GM23338 (cell line): ENCODE measurements at regions not wholly inside any gene's neighbourhood (a gene's known extent, or its start where the extent isn't known, plus 50 kb on each side); places are given as distances from the start of the nearest gene placed in this dataset.

Source experiments
- ATAC-seq: fragments of 200-7000 bp; cut with Tn5 transposase; 3 replicates; pipeline ENCODE4 v1.9.1; 2020
- DNase-seq: peaks from one replicate; pipeline ENCODE4 v3.0.0-alpha.2; 2015; ENCODE audit warnings: low spot score
- H2AFZ ChIP-seq: fragments of 200-600 bp; sonication (generic); 2 replicates; pipeline ENCODE4 v1.8.0; 2016; ENCODE audit warnings: antibody characterized with exemption, mild to moderate bottlenecking, moderate library complexity
- H3F3A ChIP-seq: fragments of 200-600 bp; sonication (generic); replicated peaks from 2 replicates; pipeline ENCODE4 v1.8.0; 2017; ENCODE audit warnings: antibody characterized with exemption, mixed run types, low read depth
- H3K27ac ChIP-seq: fragments of 200-600 bp; sonication (generic); 2 replicates; pipeline ENCODE4 v1.6.1; 2016; ENCODE audit warnings: low read depth
- H3K27me3 ChIP-seq: fragments of 200-600 bp; sonication (generic); 2 replicates; pipeline ENCODE4 v1.8.0; 2016; ENCODE audit warnings: mild to moderate bottlenecking, mixed run types, moderate library complexity; ENCODE audit not compliant: insufficient read depth
- H3K36me3 ChIP-seq: fragments of 200-600 bp; sonication (generic); 2 replicates; pipeline ENCODE4 v1.8.0; 2016; ENCODE audit warnings: mild to moderate bottlenecking; ENCODE audit not compliant: insufficient read depth
- H3K4me1 ChIP-seq: fragments of 200-600 bp; sonication (generic); 2 replicates; pipeline ENCODE4 v1.8.0; 2016; ENCODE audit warnings: mild to moderate bottlenecking, moderate library complexity; ENCODE audit not compliant: insufficient read depth
- H3K4me2 ChIP-seq: fragments of 200-600 bp; sonication (generic); 2 replicates; pipeline ENCODE4 v1.7.1; 2017; ENCODE audit warnings: mixed run types
- H3K4me3 ChIP-seq: fragments of 200-600 bp; sonication (generic); 2 replicates; pipeline ENCODE4 v1.6.1; 2016; ENCODE audit warnings: mixed run types
- H3K79me2 ChIP-seq: fragments of 200-600 bp; sonication (generic); replicated peaks from 2 replicates; pipeline ENCODE4 v1.8.0; 2017; ENCODE audit warnings: mild to moderate bottlenecking; ENCODE audit not compliant: insufficient read depth
- H3K9me2 ChIP-seq: fragments of 200-600 bp; sonication (generic); 2 replicates; pipeline ENCODE4 v1.8.0; 2017; ENCODE audit not compliant: insufficient read depth
- H4K20me1 ChIP-seq: fragments of 200-600 bp; sonication (generic); replicated peaks from 2 replicates; pipeline ENCODE4 v1.8.0; 2017; ENCODE audit warnings: mild to moderate bottlenecking; ENCODE audit not compliant: insufficient read depth
- H3K27ac Mint-ChIP-seq: 2 replicates; pipeline ENCODE4 v1.8.0; 2020; ENCODE audit warnings: inconsistent platforms, mild to moderate bottlenecking, moderate library complexity, mixed read lengths
- H3K27me3 Mint-ChIP-seq: 3 replicates; pipeline ENCODE4 v1.8.0; 2022; ENCODE audit warnings: low read depth, mild to moderate bottlenecking, moderate library complexity, mixed read lengths, inconsistent platforms; ENCODE audit not compliant: insufficient read depth, poor library complexity
- H3K36me3 Mint-ChIP-seq: 3 replicates; pipeline ENCODE4 v1.8.0; 2021; ENCODE audit warnings: low read depth, mild to moderate bottlenecking, inconsistent platforms, moderate library complexity, mixed read lengths
- H3K4me1 Mint-ChIP-seq: 3 replicates; pipeline ENCODE4 v1.8.0; 2020; ENCODE audit warnings: mild to moderate bottlenecking, inconsistent platforms, mixed read lengths
- H3K4me3 Mint-ChIP-seq: 3 replicates; pipeline ENCODE4 v1.8.0; 2021; ENCODE audit warnings: moderate library complexity, mild to moderate bottlenecking, inconsistent platforms, mixed read lengths
- H3K9me3 Mint-ChIP-seq: 3 replicates; pipeline ENCODE4 v1.8.0; 2020; ENCODE audit warnings: moderate library complexity, mild to moderate bottlenecking, inconsistent platforms, mixed read lengths
- POLR2AphosphoS5 ChIP-seq: IDR thresholded peaks from 2 replicates; pipeline ENCODE4 v1.6.1; 2016; ENCODE audit warnings: antibody characterized with exemption, low read depth
- ZNF114 ChIP-seq: fragments of 250-450 bp; sonication (Bioruptor Pico); IDR thresholded peaks from 2 replicates; pipeline ENCODE4 v1.5.0; 2020; ENCODE audit warnings: mild to moderate bottlenecking, moderate library complexity
- TF ChIP-seq, protein P1 (sequence below): fragments of 250-450 bp; sonication (Bioruptor Pico); IDR thresholded peaks from 2 replicates; pipeline ENCODE4 v1.5.0; 2020; ENCODE audit warnings: mild to moderate bottlenecking, moderate library complexity
- TF ChIP-seq, protein P2 (sequence below), 2 experiments: fragments of 200-600 bp in 1 of 2; sonication (generic) in 1 of 2; conservative IDR thresholded peaks; 2 replicates each; pipeline versions ENCODE4 v1.5.1 to v1.6.1; 2016 to 2017; ENCODE audit warnings: antibody characterized with exemption in 2 of 2, low read depth in 2 of 2, mild to moderate bottlenecking in 2 of 2, moderate library complexity in 1 of 2

DNA sequence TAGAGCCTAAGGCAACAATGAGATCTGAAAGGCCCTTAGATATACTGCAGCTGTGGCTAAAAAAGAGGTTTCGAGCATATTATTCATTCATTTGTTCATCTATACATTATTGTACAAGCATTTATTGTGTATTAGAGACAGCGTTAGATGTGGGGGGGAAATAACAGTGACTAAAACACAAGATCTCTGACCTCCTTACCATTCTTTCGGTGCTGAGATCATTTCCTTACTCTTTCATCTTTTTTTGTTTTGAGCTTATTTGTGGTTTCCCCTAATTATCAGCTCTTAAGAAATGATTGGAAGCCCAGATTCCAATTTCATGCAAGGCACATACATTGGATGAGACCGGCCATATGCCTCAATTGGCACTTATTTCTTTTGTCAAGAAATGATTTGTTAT, 113.2 kb downstream of the SEC61B start (continued):
- TF ChIP-seq, protein P1, sequence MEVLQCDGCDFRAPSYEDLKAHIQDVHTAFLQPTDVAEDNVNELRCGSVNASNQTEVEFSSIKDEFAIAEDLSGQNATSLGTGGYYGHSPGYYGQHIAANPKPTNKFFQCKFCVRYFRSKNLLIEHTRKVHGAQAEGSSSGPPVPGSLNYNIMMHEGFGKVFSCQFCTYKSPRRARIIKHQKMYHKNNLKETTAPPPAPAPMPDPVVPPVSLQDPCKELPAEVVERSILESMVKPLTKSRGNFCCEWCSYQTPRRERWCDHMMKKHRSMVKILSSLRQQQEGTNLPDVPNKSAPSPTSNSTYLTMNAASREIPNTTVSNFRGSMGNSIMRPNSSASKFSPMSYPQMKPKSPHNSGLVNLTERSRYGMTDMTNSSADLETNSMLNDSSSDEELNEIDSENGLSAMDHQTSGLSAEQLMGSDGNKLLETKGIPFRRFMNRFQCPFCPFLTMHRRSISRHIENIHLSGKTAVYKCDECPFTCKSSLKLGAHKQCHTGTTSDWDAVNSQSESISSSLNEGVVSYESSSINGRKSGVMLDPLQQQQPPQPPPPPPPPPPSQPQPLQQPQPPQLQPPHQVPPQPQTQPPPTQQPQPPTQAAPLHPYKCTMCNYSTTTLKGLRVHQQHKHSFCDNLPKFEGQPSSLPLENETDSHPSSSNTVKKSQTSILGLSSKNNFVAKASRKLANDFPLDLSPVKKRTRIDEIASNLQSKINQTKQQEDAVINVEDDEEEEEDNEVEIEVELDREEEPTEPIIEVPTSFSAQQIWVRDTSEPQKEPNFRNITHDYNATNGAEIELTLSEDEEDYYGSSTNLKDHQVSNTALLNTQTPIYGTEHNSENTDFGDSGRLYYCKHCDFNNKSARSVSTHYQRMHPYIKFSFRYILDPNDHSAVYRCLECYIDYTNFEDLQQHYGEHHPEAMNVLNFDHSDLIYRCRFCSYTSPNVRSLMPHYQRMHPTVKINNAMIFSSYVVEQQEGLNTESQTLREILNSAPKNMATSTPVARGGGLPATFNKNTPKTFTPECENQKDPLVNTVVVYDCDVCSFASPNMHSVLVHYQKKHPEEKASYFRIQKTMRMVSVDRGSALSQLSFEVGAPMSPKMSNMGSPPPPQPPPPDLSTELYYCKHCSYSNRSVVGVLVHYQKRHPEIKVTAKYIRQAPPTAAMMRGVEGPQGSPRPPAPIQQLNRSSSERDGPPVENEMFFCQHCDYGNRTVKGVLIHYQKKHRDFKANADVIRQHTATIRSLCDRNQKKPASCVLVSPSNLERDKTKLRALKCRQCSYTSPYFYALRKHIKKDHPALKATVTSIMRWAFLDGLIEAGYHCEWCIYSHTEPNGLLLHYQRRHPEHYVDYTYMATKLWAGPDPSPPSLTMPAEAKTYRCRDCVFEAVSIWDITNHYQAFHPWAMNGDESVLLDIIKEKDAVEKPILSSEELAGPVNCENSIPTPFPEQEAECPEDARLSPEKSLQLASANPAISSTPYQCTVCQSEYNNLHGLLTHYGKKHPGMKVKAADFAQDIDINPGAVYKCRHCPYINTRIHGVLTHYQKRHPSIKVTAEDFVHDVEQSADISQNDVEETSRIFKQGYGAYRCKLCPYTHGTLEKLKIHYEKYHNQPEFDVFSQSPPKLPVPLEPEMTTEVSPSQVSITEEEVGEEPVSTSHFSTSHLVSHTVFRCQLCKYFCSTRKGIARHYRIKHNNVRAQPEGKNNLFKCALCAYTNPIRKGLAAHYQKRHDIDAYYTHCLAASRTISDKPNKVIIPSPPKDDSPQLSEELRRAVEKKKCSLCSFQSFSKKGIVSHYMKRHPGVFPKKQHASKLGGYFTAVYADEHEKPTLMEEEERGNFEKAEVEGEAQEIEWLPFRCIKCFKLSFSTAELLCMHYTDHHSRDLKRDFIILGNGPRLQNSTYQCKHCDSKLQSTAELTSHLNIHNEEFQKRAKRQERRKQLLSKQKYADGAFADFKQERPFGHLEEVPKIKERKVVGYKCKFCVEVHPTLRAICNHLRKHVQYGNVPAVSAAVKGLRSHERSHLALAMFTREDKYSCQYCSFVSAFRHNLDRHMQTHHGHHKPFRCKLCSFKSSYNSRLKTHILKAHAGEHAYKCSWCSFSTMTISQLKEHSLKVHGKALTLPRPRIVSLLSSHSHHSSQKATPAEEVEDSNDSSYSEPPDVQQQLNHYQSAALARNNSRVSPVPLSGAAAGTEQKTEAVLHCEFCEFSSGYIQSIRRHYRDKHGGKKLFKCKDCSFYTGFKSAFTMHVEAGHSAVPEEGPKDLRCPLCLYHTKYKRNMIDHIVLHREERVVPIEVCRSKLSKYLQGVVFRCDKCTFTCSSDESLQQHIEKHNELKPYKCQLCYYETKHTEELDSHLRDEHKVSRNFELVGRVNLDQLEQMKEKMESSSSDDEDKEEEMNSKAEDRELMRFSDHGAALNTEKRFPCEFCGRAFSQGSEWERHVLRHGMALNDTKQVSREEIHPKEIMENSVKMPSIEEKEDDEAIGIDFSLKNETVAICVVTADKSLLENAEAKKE (CRISPR knock-in tag) = no peak
- no peak for TF ChIP-seq ZNF114 (CRISPR knock-in tag)

DNA sequence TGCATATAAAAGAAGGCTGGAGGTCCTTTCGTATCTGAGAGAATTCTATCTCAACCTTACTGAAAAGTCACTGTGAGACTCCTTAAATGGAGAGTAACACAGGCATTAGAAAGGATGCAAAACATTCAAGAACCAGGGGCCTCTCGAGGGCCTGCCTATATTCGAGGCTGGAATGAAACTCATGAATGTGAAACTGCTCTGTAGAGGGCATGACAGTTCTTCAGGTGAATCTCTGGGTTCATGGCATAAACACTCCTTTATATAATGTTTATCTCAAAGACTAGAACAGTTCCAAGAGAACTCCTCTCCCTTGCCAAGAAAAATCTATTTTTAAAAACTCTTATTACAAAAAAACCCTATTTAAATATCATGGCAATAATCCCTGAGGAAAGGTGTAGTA, 113.9 kb downstream of the SEC61B start:
- ATAC-seq (peak; percentile 29; the same call in 2 of the 3 replicates), DNase-seq (peak; percentile 8)
- H3K27ac ChIP-seq = no peak overlapping the region
- no peaks in the 10 kb centered on the region for H3K79me2 ChIP-seq
- Mint-ChIP-seq H3K36me3 (no peaks in the 10 kb centered on the region), H3K4me1 (no peaks in the 10 kb centered on the region), H3K27me3 (no peaks in the 10 kb centered on the region), H3K27ac (no peak overlapping the region), H3K9me3 (no peaks in the 10 kb centered on the region; the same call in 2 of the 3 replicates), H3K4me3 (no peak overlapping the region)
- H3K4me1 ChIP-seq = no peaks in the 10 kb centered on the region
- no peaks in the 10 kb centered on the region for H4K20me1 ChIP-seq
- H3F3A ChIP-seq = no peaks in the 10 kb centered on the region
- TF ChIP-seq POLR2AphosphoS5 = no peak
- TF ChIP-seq, protein P2, sequence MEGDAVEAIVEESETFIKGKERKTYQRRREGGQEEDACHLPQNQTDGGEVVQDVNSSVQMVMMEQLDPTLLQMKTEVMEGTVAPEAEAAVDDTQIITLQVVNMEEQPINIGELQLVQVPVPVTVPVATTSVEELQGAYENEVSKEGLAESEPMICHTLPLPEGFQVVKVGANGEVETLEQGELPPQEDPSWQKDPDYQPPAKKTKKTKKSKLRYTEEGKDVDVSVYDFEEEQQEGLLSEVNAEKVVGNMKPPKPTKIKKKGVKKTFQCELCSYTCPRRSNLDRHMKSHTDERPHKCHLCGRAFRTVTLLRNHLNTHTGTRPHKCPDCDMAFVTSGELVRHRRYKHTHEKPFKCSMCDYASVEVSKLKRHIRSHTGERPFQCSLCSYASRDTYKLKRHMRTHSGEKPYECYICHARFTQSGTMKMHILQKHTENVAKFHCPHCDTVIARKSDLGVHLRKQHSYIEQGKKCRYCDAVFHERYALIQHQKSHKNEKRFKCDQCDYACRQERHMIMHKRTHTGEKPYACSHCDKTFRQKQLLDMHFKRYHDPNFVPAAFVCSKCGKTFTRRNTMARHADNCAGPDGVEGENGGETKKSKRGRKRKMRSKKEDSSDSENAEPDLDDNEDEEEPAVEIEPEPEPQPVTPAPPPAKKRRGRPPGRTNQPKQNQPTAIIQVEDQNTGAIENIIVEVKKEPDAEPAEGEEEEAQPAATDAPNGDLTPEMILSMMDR (conservative IDR thresholded peaks at IDR 0.05; ENCODE audit: low read depth in 2 of 2) = peak in 1 of 2 experiments; percentile 19; a peak in 1 of 4 replicates
- H3K4me3 ChIP-seq = no peak overlapping the region
- H2AFZ ChIP-seq = no peak overlapping the region
- no peaks in the 10 kb centered on the region for H3K27me3 ChIP-seq
- no peaks in the 10 kb centered on the region for H3K36me3 ChIP-seq
- H3K9me2 ChIP-seq = peaks cover 2% of the 10 kb centered on the region; the same call in 1 of the 2 replicates
- H3K4me2 ChIP-seq = no peak overlapping the region
